ENCODE measurements at regions not wholly inside any gene's neighbourhood (a gene's known extent, or its start where the extent isn't known, plus 50 kb on each side); places are given as distances from the start of the nearest gene placed in this dataset.

DNA sequence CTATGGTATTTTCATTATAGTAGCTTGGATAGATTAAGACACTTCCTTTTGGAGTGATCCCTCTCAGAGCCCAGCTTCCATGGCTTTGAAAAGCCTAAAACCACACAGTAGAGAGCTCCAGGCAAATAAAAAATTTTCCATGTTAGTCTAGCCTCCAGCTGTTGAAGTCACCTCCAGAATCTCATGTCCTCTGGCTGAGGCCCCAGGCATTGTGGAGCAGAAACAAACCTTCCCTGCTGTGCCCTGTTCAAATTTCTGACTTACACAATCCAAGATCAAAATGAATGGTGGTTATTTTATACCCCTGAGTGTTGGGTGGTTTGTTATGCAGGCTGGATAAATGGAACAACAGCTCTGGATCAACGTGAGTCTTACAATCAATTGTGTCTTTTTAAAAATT is 203.9 kb downstream of the ICE1 start:
- Histone ChIP-seq H3K9me3 (ENCODE audit: control insufficient read depth, insufficient read depth, low read depth, low read length) (no peaks in the 10 kb centered on the region), H4K20me1 (ENCODE audit: control insufficient read depth, extremely low read depth, insufficient read depth, low read length) (no peaks in the 10 kb centered on the region), H2AFZ (ENCODE audit: low read length) (no peak overlapping the region)

DNA sequence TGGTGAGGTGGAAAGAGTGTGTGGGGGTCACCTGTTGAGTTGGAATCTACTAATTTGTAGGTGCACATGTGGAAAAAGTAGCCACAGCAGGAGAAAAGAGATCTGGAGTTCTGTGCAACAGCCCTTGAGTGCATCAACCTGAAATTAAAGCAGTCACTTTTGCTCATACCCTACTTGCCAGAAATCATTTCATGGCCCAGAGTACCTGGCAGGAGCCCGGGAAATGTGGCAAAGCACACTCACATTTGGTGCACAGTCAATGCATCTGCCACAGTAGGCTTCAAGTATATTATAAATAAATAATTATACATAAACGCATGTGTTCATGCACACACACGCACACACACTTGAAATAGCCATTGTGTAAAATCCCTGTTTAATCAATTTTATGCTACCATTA is 203.0 kb downstream of the ICE1 start:
- Histone ChIP-seq H3K9ac (ENCODE audit: insufficient read depth, low read length) (no peak overlapping the region), H3K4me2 (ENCODE audit: extremely low read depth, insufficient read depth, low read length) (no peak overlapping the region), H3K4me1 (ENCODE audit: control insufficient read depth, extremely low read depth, insufficient read depth, low read length) (no peaks in the 10 kb centered on the region), H3K27ac (ENCODE audit: insufficient read depth, low read length) (no peak overlapping the region), H4K20me1 (ENCODE audit: control insufficient read depth, extremely low read depth, insufficient read depth, low read length) (no peaks in the 10 kb centered on the region), H3K79me2 (ENCODE audit: control insufficient read depth, insufficient read depth, low read length) (no peaks in the 10 kb centered on the region), H3K27me3 (ENCODE audit: control insufficient read depth, insufficient read depth, low read length) (no peaks in the 10 kb centered on the region), H2AFZ (ENCODE audit: low read length) (no peak overlapping the region), H3K4me3 (replicated peaks in 1 of 4; ENCODE audit: control extremely low read depth in 1 of 4, insufficient read depth in 1 of 4, low read depth in 3 of 4, low read length in 4 of 4) (no peak overlapping the region), H3K36me3 (ENCODE audit: control insufficient read depth, insufficient read depth, low read length) (no peaks in the 10 kb centered on the region), H3K9me3 (ENCODE audit: control insufficient read depth, insufficient read depth, low read depth, low read length) (no peaks in the 10 kb centered on the region)
- no peak for DNase-seq (ENCODE audit: low read depth in 2 of 2)
- TF ChIP-seq CTCF (conservative IDR thresholded peaks at IDR 0.05 in 1 of 2, IDR thresholded peaks at IDR 0.05 in 1 of 2; ENCODE audit: low read depth in 1 of 2, low read length in 2 of 2): no peak
- TF ChIP-seq EZH2 (IDR thresholded peaks at IDR 0.05; ENCODE audit: low read length, missing control alignments): no peak

More for the DNA sequence above, 203.9 kb downstream of the ICE1 start:
- no peak overlapping the region for H3K4me2 ChIP-seq (ENCODE audit: extremely low read depth, insufficient read depth, low read length)
- H3K9ac ChIP-seq (ENCODE audit: insufficient read depth, low read length): no peak overlapping the region
- H3K4me3 ChIP-seq (replicated peaks in 1 of 4; ENCODE audit: control extremely low read depth in 1 of 4, insufficient read depth in 1 of 4, low read depth in 3 of 4, low read length in 4 of 4): no peak overlapping the region
- no peak overlapping the region for H3K27ac ChIP-seq (ENCODE audit: insufficient read depth, low read length)
- TF ChIP-seq CTCF (conservative IDR thresholded peaks at IDR 0.05 in 1 of 2, IDR thresholded peaks at IDR 0.05 in 1 of 2; ENCODE audit: low read depth in 1 of 2, low read length in 2 of 2): no peak
- no peak for TF ChIP-seq EZH2 (IDR thresholded peaks at IDR 0.05; ENCODE audit: low read length, missing control alignments)
- no peaks in the 10 kb centered on the region for H3K79me2 ChIP-seq (ENCODE audit: control insufficient read depth, insufficient read depth, low read length)
- H3K27me3 ChIP-seq (ENCODE audit: control insufficient read depth, insufficient read depth, low read length): no peaks in the 10 kb centered on the region
- no peaks in the 10 kb centered on the region for H3K36me3 ChIP-seq (ENCODE audit: control insufficient read depth, insufficient read depth, low read length)
- DNase-seq (ENCODE audit: low read depth in 2 of 2): no peak
- H3K4me1 ChIP-seq (ENCODE audit: control insufficient read depth, extremely low read depth, insufficient read depth, low read length): no peaks in the 10 kb centered on the region

- Histone ChIP-seq H3K4me2 (ENCODE audit: extremely low read depth, insufficient read depth, low read length) (no peak overlapping the region), H4K20me1 (ENCODE audit: control insufficient read depth, extremely low read depth, insufficient read depth, low read length) (no peaks in the 10 kb centered on the region), H3K4me1 (ENCODE audit: control insufficient read depth, extremely low read depth, insufficient read depth, low read length) (no peaks in the 10 kb centered on the region), H2AFZ (ENCODE audit: low read length) (no peak overlapping the region), H3K27me3 (ENCODE audit: control insufficient read depth, insufficient read depth, low read length) (no peaks in the 10 kb centered on the region), H3K79me2 (ENCODE audit: control insufficient read depth, insufficient read depth, low read length) (no peaks in the 10 kb centered on the region), H3K9me3 (ENCODE audit: control insufficient read depth, insufficient read depth, low read depth, low read length) (no peaks in the 10 kb centered on the region), H3K27ac (ENCODE audit: insufficient read depth, low read length) (no peak overlapping the region), H3K36me3 (ENCODE audit: control insufficient read depth, insufficient read depth, low read length) (no peaks in the 10 kb centered on the region), H3K4me3 (replicated peaks in 1 of 4; ENCODE audit: control extremely low read depth in 1 of 4, insufficient read depth in 1 of 4, low read depth in 3 of 4, low read length in 4 of 4) (no peak overlapping the region), H3K9ac (ENCODE audit: insufficient read depth, low read length) (no peak overlapping the region)
- DNase-seq (ENCODE audit: low read depth in 2 of 2): no peak
- TF ChIP-seq EZH2 (IDR thresholded peaks at IDR 0.05; ENCODE audit: low read length, missing control alignments) (no peak), CTCF (conservative IDR thresholded peaks at IDR 0.05 in 1 of 2, IDR thresholded peaks at IDR 0.05 in 1 of 2; ENCODE audit: low read depth in 1 of 2, low read length in 2 of 2) (no peak)
Observed at GRCh38 chr5:5623397-5623796, 200.9 kb downstream of the ICE1 start.

Measured in fibroblast of lung (primary cell).